ENCODE measurements at regions not wholly inside any gene's neighbourhood (a gene's known extent, or its start where the extent isn't known, plus 50 kb on each side); places are given as distances from the start of the nearest gene placed in this dataset.

GRCh38 chr9:134258828-134259546, 67.3 kb upstream of the RXRA start:
- intact Hi-C loops (cut with DNase I), result no loop called here
- 87% methylated on average over 6 of the region's 11 CpGs for WGBS
- DNase-seq (ENCODE audit: extremely low spot score), result no peak
- Histone ChIP-seq H3K36me3 (no peaks in the 10 kb centered on the region), H3K27me3 (peaks cover 0 to 5% (median 0%) of the 10 kb centered on the region in 4 donors), H3K4me1 (peaks cover 0 to 8% (median 6%) of the 10 kb centered on the region in 4 donors), H3K27ac (replicated peaks in 1 of 4) (no peak overlapping the region), H3K4me3 (no peak overlapping the region), H3K9me3 (no peaks in the 10 kb centered on the region)
- TF ChIP-seq CTCF (IDR thresholded peaks at IDR 0.05) (no peak), EP300 (IDR thresholded peaks at IDR 0.05) (no peak), POLR2AphosphoS5 (IDR thresholded peaks at IDR 0.05) (no peak), POLR2A (IDR thresholded peaks at IDR 0.05; ENCODE audit: low read depth) (no peak)

- TF ChIP-seq CTCF (IDR thresholded peaks at IDR 0.05) (no peak), POLR2A (IDR thresholded peaks at IDR 0.05; ENCODE audit: low read depth) (no peak), EP300 (IDR thresholded peaks at IDR 0.05) (no peak), POLR2AphosphoS5 (IDR thresholded peaks at IDR 0.05) (no peak)
- H3K27me3 ChIP-seq, result peaks cover 0 to 13% (median 0%) of the 10 kb centered on the region in 4 donors
- no peak overlapping the region for H3K4me3 ChIP-seq
- no peak for DNase-seq (ENCODE audit: extremely low spot score)
- H3K4me1 ChIP-seq, result peaks cover 0 to 8% (median 6%) of the 10 kb centered on the region in 4 donors
- no peaks in the 10 kb centered on the region for H3K9me3 ChIP-seq
- intact Hi-C loops (cut with DNase I), result no loop called here
- 94% methylated on average over 14 of the region's 14 CpGs for WGBS
- H3K27ac ChIP-seq (replicated peaks in 1 of 4), result no peak overlapping the region
- H3K36me3 ChIP-seq, result no peaks in the 10 kb centered on the region
Observed at GRCh38 chr9:134259708-134260107, 66.5 kb upstream of the RXRA start.

DNA sequence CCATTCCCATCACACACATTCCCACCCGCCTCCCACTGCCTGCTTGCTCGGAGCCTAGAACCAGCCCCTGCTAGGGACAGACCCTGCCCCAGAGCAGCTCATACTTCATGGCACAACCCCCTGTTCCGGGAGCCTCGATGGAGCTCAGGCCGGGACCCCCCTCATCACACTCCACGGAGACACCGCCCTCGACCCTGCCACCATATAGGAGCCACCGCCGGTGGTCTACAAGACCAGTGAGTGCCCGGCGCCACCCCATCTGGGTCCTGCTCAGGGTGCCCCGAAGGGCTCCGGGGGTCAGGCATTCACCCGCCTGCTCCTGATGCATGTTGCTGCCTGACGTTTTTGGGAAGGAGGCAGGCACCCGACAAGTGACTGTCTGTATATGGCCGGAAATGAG, 65.5 kb upstream of the RXRA start:
- H3K27me3 ChIP-seq, result peaks cover 0 to 24% (median 1%) of the 10 kb centered on the region in 4 donors
- intact Hi-C loops (cut with DNase I), result no loop called here
- no peaks in the 10 kb centered on the region for H3K36me3 ChIP-seq
- WGBS, result 88% methylated on average over 3 of the region's 18 CpGs
- DNase-seq (ENCODE audit: extremely low spot score), result no peak
- H3K9me3 ChIP-seq, result no peaks in the 10 kb centered on the region
- H3K4me1 ChIP-seq, result peaks cover 0 to 8% (median 6%) of the 10 kb centered on the region in 4 donors
- no peak overlapping the region for H3K27ac ChIP-seq (replicated peaks in 1 of 4)
- TF ChIP-seq POLR2AphosphoS5 (IDR thresholded peaks at IDR 0.05) (no peak), EP300 (IDR thresholded peaks at IDR 0.05) (no peak), POLR2A (IDR thresholded peaks at IDR 0.05; ENCODE audit: low read depth) (no peak), CTCF (IDR thresholded peaks at IDR 0.05) (no peak)
- H3K4me3 ChIP-seq, result no peak overlapping the region

DNA sequence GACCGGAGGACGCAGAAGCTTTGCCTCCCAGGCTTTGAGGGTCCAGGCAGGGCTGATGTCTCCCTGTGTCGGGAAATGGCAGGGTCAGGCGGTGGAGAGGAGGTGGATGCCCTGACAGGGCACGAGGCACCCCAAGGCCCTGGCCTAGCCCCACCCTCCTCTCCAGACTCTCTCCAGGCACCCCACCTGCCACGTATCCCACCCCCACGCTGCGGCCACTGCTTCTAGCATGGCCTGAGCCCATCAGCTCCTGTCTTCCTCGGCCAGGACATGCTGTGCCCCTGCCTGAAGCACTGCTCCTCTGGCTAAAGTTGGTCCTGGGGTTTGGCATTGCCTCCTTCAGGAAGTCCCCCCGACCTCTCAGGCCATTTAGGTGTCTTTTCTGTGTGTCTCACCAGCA, 64.2 kb upstream of the RXRA start:
- Histone ChIP-seq H3K27ac (replicated peaks in 1 of 4) (no peak overlapping the region), H3K36me3 (no peaks in the 10 kb centered on the region), H3K27me3 (peaks cover 0 to 28% (median 1%) of the 10 kb centered on the region in 4 donors), H3K4me1 (peaks cover 0 to 8% (median 6%) of the 10 kb centered on the region in 4 donors), H3K9me3 (no peaks in the 10 kb centered on the region), H3K4me3 (no peak overlapping the region)
- intact Hi-C loops (cut with DNase I), result no loop called here
- no peak for DNase-seq (ENCODE audit: extremely low spot score)
- TF ChIP-seq POLR2A (IDR thresholded peaks at IDR 0.05; ENCODE audit: low read depth) (no peak), EP300 (IDR thresholded peaks at IDR 0.05) (no peak), CTCF (IDR thresholded peaks at IDR 0.05) (no peak), POLR2AphosphoS5 (IDR thresholded peaks at IDR 0.05) (no peak)
- 87% methylated on average over 10 of the region's 10 CpGs for WGBS
